ENCODE measurements at regions not wholly inside any gene's neighbourhood (a gene's known extent, or its start where the extent isn't known, plus 50 kb on each side); places are given as distances from the start of the nearest gene placed in this dataset.

DNA sequence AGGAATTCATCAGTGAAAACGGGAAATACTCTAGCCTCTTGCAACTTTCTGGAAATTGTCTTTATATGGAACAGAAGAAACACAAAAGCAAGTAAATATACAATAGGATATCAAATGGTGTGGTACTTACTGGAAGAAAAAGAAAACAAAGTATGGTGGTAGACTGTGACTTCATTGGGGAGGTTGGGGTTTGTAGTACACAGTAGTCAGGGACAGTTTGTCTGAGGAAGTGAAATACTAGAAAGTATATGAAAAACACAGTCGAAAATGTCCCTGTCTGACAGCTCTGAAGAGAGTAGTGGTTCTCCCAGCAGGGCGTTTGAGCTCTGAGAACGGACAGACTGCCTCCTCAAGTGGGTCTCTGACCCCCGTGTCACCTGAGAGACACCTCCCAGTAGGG, 390.0 kb upstream of the NWD2 start:
- TF ChIP-seq, protein P1, sequence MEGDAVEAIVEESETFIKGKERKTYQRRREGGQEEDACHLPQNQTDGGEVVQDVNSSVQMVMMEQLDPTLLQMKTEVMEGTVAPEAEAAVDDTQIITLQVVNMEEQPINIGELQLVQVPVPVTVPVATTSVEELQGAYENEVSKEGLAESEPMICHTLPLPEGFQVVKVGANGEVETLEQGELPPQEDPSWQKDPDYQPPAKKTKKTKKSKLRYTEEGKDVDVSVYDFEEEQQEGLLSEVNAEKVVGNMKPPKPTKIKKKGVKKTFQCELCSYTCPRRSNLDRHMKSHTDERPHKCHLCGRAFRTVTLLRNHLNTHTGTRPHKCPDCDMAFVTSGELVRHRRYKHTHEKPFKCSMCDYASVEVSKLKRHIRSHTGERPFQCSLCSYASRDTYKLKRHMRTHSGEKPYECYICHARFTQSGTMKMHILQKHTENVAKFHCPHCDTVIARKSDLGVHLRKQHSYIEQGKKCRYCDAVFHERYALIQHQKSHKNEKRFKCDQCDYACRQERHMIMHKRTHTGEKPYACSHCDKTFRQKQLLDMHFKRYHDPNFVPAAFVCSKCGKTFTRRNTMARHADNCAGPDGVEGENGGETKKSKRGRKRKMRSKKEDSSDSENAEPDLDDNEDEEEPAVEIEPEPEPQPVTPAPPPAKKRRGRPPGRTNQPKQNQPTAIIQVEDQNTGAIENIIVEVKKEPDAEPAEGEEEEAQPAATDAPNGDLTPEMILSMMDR (conservative IDR thresholded peaks at IDR 0.05; ENCODE audit: control insufficient read depth, insufficient read depth, low read depth, low read length): no peak
- H3K4me3 ChIP-seq (ENCODE audit: control insufficient read depth, low read depth, low read length): no peak overlapping the region
- no peak for DNase-seq (ENCODE audit: low read depth)

DNA sequence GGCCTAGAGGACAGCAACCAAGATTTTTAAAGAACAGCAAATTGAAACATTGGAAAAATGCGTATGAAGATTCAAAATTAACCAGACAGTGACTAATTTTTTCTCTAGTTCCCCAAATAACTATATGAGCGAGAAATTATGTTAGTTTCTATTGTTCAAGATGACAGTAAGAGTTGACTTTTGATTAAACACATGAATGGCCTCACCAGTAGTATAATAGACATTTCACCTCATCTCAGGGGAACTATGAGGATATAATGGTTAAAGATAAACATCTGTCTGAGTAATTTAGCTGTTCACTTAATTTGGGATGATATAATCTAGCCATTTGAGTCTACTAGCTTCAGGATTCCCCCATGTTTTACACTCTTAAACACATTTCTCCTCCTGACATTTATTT, 380.9 kb upstream of the NWD2 start:
- H3K4me3 ChIP-seq (ENCODE audit: control insufficient read depth, low read depth, low read length): no peak overlapping the region
- DNase-seq (ENCODE audit: low read depth): no peak
- TF ChIP-seq, protein P1 (conservative IDR thresholded peaks at IDR 0.05; ENCODE audit: control insufficient read depth, insufficient read depth, low read depth, low read length): no peak

DNA sequence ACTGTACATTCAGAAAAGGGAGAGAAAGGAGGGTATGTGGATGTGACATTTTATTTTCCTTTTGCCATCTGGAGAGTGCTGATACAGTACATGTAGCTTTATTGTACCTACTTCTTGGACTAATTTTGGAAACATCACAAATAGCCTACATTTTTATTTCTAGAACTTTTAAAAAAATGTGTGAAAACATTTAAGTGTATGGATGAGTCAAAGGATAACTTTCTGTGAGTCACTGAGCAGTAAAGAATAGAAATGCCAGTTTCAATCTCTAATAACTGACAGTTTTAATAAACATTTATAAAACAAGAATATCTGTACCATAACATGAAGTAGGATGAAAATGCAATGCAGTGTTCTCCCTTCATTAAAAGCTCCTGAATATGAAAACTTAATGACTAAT, 374.4 kb upstream of the NWD2 start:
- no peak overlapping the region for H3K4me3 ChIP-seq (ENCODE audit: control insufficient read depth, low read depth, low read length)

DNA sequence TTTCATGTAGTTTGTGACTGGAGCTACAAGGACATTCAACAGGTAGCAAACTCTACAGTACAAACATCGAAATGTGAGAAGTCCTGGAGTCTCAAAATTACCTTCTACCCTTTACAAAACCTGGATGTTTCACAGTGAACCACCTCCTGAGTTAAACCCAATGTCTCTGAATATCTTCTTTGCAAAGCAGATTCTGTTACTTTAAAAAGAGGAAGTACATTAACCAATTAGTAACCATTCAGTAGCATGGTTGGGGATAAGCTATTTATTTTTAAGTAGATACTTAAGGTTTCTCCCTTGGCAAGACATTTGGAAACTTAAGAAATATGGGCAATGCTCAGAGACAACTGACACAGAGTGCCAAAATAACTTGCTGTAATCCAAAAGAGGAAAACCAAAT, 371.9 kb upstream of the NWD2 start:
- no peak for DNase-seq (ENCODE audit: low read depth)
- H3K4me3 ChIP-seq (ENCODE audit: control insufficient read depth, low read depth, low read length): no peak overlapping the region
- TF ChIP-seq, protein P1 (conservative IDR thresholded peaks at IDR 0.05; ENCODE audit: control insufficient read depth, insufficient read depth, low read depth, low read length): no peak

More for the DNA sequence above, 374.4 kb upstream of the NWD2 start:
- DNase-seq (ENCODE audit: low read depth): no peak
- TF ChIP-seq, protein P1 (conservative IDR thresholded peaks at IDR 0.05; ENCODE audit: control insufficient read depth, insufficient read depth, low read depth, low read length): no peak

DNA sequence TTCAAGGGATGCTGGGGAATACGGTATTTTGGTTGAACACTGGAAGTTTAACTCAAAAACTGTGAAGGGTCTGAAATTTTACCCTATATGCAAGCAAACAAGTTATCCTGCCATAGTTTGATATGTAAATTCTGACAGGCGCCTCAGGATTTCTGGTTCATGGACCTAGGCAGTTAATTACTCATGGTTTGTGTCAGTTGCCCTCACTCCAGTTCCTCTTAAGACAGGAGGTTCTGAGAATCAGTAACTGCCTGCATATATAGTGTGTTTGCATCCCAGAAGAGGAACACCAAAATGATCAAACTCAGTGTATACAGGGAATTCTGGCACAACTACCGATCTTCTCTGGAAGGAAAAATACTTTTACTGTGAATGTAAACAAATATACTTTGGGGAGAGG, 360.4 kb upstream of the NWD2 start:
- no peak for DNase-seq (ENCODE audit: low read depth)
- TF ChIP-seq, protein P1 (conservative IDR thresholded peaks at IDR 0.05; ENCODE audit: control insufficient read depth, insufficient read depth, low read depth, low read length): no peak
- no peak overlapping the region for H3K4me3 ChIP-seq (ENCODE audit: control insufficient read depth, low read depth, low read length)

DNA sequence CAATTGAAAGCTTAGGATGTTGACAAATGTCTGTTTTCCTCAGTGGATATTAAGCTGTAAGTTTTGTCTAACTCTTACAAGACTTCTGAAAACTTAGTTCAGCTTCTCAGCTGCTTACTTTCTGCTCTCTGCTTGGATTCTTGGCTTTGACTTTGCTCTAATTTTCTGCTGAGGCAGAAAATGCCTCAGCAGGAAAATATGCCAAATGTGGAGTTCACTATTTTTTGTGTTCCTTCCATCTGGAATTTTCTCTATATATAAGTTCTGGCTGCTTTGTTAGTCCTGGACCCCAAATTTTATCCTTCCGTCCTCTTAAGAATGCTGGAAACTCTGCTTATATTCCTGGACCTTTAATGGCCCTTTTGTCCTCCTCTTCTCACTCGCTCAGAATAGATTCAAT, 352.6 kb upstream of the NWD2 start:
- no peak for DNase-seq (ENCODE audit: low read depth)
- TF ChIP-seq, protein P1 (conservative IDR thresholded peaks at IDR 0.05; ENCODE audit: control insufficient read depth, insufficient read depth, low read depth, low read length): no peak
- H3K4me3 ChIP-seq (ENCODE audit: control insufficient read depth, low read depth, low read length): no peak overlapping the region

DNA sequence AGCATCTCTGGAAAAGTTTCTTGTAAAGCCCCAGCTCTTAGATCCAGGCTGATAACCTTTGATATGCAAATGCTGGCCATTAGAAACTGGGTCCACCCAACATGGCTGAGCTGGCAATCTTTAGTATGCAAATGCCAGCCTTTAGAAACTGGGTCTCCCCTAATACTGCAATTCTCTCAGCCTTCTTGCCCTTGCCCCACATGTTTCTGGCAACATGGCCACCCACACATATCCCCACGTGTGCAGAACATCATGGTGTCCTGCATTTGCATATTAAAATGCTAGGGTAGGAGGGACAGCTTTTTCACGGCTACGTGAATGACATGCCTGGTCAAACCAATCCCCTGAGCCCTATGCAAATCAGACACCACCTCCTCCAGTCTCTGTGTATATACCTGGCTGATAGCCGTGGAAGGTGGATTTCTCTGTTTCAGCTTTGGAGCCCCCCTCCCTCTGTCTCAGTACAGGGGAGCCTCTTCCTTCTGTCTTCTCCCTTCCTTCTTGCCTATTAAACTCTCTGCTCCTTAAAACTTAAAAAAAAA, 344.0 kb upstream of the NWD2 start:
- H3K4me3 ChIP-seq (ENCODE audit: control insufficient read depth, low read depth, low read length): no peak overlapping the region
- TF ChIP-seq, protein P1 (conservative IDR thresholded peaks at IDR 0.05; ENCODE audit: control insufficient read depth, insufficient read depth, low read depth, low read length): no peak
- no peak for DNase-seq (ENCODE audit: low read depth)
